ENCODE measurements at regions not wholly inside any gene's neighbourhood (a gene's known extent, or its start where the extent isn't known, plus 50 kb on each side); places are given as distances from the start of the nearest gene placed in this dataset.

DNA sequence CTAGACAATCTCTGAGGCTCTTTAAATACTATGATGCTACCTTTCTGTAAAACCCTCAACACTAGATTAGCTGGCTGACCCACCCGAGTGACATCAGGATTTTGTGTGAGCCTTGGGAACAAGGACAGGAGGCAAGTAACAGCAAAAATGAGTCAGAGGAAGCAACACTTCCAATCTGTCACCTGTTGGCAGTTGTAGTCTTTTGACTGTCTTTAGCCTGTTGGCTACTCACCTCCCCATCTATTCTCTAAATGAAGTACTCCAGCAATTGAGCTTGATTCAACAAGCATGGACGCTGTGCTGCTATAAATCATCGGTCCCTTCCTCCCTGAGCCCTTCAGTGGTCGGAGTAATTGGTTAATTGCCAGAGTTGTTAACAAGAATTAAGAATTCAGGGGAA lies 898.7 kb downstream of the BCL11A start:
- no peak overlapping the region for H3K4me3 ChIP-seq (ENCODE audit: low read depth, low read length)

DNA sequence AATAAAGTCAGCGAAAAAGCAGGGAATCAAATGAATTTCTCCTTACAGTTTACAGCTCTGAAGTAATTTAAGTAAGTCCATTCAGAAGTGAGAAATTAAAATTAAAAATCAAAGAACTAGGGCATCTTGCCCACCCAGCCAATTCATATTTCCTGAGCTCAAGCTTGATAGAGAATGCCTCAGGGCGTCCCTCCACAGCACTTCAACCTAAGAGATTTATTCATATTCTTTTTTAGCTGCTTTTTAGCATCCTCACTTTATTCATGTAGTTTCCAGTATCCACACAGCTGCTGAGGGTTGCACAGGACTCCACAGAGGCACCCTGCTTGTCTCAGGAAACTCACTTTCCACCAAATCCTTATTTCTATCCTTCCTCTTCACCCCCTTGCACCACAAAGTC lies 900.3 kb downstream of the BCL11A start:
- no peak overlapping the region for H3K4me3 ChIP-seq (ENCODE audit: low read depth, low read length)

DNA sequence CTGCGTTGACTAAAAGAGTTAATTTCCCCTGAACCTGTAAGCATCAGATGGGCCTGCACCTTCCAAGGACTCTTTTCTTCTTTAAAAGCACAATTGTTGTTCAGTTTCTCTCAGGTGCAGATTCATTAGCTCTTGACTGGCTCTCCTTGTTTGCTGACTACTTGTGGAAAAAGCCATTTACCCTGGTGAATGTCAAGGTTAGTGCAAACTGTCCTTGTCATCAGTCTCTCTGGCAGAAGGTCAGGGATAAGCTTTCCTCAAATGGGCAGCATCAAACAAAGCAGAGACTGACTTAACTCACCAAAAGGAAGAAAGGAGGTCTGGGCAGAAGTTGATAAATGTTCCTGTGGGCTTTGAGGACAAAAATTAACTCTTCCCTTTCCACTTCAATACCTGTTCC lies 922.7 kb downstream of the BCL11A start:
- no peak overlapping the region for H3K4me3 ChIP-seq (ENCODE audit: low read depth, low read length)

DNA sequence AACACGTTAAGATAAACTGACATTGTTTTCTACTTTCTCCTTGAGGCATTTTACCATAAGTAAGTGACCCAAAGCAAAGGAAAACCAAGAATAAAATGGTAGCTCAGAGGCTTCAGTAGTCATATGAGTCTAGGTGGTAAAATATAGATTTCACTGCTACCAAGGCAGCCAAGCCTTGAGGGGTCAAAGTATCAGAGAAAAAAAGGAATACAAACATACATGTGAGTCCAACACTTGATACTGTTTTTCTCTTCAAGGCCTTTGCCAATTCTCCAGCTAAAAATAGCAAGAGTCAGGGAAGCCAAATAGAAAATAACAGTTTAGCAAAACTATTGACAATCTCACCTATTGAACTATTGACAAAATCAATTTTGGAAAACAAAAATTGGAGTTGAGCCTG lies 925.9 kb downstream of the BCL11A start:
- no peak overlapping the region for H3K4me3 ChIP-seq (ENCODE audit: low read depth, low read length)

DNA sequence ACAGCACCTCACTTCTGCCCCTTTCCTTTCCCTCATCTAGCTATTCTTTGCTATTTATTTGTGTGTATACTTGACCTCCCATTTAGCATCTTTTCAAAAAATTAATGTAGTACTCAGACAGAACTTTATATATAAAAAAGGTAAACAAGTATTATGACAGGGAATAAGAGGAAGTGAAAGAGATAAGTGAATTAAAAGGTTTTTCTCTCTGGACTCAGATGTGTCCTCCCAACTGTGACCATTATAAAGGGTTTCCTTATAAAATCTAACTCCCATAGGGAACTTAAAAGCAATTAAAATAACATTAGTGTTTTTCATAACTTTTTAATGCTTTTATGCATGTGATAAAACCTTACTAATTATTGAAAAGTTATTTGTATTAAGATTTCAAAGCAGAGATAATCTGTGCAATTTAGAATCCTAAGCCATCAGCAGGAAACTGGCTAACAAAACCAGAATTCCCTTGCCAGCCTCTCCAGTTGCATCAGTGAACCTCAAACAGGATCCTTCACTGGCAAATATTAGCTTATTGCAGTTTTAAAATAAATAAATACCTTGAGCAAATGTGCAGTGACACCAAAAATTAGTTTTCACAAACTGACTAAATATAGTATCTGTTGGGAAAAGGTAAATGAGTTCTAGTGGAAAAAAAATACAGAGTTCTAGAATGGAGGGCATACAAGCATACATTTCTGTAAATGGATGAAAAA lies 930.7 kb downstream of the BCL11A start:
- H3K4me3 ChIP-seq (ENCODE audit: low read depth, low read length) = no peak overlapping the region

DNA sequence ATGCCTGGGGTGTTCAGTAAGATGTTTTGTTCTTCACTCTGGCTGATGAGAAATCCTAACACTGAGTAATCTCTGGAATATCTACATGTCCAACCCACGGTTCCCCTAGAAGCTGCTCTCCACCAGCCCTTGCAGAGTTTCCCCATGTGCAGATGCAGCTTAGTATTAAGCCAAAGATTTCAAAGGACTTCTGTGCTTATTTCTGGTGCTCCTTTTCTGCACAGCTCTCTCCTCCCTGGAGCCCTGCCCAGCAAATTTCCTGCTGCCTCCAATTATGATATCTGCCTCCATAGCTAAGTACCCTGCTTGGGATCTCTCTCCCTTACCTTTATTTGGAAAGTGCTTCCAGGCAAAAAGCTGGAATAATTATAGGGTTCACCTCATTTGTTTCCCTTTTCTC lies 949.3 kb downstream of the BCL11A start:
- H3K4me3 ChIP-seq (ENCODE audit: low read depth, low read length) = no peak overlapping the region

DNA sequence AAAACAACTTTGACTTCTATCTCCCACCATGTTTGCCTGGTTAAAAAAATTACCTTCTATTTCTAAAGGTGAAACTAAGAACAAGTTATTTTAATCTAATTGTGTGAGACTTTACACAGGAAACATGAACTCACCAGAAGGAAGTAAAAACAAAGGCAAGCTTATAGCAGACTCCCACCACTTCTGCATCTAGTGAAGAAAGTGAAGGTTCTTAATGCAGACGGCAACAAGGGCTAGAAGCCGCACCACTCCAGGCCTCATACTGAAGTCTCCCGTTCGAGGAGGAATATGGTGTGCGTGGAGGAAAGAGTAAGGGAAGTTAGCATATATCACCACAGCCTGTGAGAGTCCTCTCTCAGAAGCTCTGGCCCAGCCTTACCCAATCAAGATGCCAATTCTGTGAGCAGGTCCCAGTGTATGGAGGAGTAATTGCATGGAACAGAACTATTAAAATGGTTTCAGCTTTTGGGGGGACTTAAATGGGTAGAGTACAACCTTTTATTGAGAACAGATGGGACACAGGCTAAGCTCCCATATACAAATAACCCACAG lies 958.7 kb downstream of the BCL11A start:
- H3K4me3 ChIP-seq (ENCODE audit: low read depth, low read length) = no peak overlapping the region

DNA sequence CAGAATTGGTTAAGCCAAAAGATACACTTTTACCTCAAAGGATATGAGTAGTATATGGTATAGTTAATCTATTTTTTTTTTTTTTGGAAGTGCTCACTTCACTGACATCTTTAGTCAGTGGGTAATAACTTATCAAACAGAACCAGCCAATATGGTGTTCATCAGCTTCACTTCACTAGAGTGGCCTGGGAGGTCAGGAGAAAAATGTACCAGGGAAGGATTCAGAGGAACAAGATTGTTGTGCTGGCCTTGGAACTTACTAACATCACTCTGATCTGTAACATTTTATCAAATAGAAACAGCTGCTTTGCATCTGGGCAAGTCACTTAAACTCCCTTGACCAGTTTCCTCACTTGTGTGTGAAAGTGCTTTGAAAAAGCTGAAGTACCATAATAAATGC lies 962.7 kb downstream of the BCL11A start:
- no peak overlapping the region for H3K4me3 ChIP-seq (ENCODE audit: low read depth, low read length)

DNA sequence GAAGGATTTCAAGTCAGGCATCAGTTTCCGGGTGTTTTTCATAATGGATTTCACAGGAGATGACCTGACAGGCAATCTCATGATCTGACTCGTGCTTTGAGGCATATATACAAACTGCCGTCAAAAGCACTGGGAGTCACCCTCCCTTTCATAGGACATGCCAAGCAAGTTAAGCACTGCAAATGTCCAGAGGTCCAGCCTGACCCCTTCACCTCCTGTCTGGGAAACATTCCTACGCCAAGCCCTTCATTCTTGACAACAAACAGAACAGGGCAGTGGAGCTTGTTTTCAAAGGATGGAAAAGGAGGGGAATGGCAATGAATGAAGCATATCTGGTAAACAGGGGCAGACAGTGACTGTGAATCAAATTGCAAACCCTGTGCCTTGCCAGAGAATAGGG lies 963.6 kb downstream of the BCL11A start:
- H3K4me3 ChIP-seq (ENCODE audit: low read depth, low read length) = no peak overlapping the region

DNA sequence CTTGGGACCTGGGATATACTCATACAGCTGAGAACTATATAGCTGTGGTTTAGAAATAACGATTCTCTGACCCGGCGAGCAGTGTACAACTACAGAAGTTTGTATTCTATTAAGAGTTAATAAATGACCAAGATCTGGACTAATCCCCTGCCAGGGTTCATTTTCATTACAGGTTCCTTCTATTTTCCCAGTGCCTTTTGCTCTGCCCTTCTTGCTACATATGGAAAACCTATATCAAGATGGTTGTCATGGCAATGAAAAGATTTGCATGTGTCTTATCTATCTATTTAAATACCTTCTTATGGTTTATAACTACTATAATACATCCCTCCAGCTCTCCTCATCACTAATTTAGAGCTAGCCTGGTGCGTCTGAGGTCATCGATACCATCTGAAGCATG lies 965.2 kb downstream of the BCL11A start:
- no peak overlapping the region for H3K4me3 ChIP-seq (ENCODE audit: low read depth, low read length)

DNA sequence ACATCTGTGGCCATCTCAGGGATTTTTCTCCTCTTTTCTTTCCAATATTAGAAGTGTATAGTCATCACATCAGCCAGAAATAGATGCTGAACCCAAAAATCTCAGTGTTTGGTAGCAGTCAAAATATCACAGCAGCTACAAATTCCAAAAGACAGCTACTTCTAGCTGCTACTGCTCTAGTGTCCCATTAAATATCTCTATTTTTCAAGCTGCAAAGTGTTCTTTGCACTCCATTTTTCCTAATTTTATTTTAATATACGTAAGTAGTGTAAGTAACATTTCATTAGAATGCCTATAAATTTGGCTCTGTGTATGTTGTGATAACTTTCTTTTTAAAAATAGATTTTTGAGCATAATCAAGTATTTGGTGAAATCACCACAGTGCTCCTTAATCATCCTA lies 967.3 kb downstream of the BCL11A start:
- H3K4me3 ChIP-seq (ENCODE audit: low read depth, low read length) = no peak overlapping the region

DNA sequence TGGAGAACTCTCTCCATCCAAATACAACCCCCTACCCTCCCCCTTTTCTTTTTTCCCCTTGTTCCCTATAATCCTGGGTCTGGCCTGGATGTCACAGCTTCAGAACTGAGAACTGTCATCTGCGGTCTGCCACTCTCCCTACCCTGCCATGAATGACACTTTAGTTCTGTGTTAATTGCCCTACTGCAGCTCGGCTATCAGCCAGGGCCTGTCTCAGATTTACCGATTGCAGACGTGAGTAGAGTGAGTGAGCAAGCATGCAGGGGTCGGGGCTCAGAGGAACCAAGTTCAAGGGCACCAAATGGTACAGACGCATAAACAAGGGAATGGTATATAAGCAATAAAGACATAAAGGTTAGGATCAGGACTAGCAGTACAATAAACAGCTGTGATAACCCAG lies 967.8 kb downstream of the BCL11A start:
- H3K4me3 ChIP-seq (ENCODE audit: low read depth, low read length) = no peak overlapping the region

DNA sequence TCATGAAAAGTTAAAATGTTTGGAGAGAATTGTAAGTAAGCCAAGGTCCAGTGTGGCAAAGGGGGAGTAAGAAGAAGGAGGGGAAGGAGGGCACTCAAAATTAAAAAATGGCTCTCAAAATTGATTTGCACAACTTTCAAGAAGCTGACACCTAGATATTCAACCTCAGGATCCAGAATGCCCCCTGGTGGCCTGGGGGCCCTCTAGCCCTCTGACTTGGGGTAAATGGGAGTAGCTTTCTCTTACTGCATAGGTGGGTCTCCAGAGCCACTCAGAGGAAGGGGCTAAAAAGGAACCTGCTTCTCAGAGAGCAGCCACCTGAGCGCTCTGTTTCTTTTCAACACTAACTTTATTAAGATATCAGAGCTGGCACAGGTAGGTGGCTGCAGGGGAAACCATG lies 968.5 kb downstream of the BCL11A start:
- no peak overlapping the region for H3K4me3 ChIP-seq (ENCODE audit: low read depth, low read length)

DNA sequence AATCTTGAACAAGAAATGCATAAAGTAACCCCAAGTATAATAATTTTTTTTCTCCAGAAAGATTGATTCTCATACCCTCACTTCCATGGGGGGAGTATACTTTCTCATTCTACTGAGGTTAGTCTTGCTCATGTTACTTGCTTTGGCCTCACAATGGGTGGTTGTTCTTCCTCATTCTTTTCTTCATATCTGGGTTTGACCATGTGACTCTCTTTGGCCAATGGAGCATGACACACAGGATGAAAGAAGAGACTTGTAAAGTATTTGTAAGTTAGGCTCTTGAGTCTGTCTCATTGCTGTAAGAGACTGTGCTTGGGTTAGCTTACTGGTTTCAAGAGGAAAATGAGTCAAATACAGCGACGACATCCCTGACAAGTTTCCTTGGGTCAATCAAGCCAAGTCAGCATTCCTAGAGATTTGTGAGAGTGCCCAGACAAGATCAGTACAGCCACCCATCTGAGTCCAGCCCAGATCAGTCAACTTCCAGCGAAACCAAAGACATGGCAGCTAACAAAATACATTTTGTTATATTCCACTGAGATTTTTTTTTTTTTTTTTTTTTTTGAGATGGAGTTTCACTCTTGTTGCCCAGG lies 970.2 kb downstream of the BCL11A start:
- H3K4me3 ChIP-seq (ENCODE audit: low read depth, low read length) = no peak overlapping the region

DNA sequence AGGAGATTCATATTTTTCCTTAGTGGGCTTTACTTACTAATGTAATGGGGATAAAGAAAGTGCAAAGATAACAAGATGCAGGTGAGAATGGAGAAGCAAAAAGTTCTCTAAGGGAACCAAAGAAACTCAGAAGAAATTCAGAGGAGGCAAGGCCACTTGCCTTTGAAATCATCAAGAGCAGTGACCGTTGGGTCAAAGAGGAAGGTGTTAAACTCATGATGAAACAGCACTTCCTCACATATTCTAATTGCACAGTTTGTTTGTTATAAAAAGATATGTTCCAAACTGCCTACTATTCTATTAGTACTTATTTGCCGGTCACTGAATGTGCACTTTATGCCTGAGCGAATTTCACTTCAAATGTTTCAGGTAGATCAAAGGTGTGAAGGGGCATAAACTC lies 975.1 kb downstream of the BCL11A start:
- no peak overlapping the region for H3K4me3 ChIP-seq (ENCODE audit: low read depth, low read length)

DNA sequence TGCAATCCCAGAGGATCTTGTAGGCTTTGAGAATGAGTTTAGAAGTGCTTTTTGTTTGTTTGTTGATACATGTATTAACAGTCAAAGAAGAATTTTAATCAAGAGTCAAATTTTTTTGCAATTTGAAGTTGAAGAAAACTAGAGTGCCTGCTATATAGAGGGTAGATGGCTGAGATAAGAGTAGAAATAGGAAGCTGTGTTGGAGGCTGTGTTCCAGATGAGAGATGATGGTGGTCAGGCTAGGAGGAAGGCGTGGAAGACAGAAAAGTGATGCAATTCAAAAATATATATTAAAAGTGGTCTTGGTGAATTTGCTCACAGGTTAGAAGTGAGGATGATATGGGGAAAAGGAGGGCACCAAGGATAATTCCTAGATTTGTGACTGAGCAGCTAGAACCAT lies 978.3 kb downstream of the BCL11A start:
- H3K4me3 ChIP-seq (ENCODE audit: low read depth, low read length) = no peak overlapping the region

DNA sequence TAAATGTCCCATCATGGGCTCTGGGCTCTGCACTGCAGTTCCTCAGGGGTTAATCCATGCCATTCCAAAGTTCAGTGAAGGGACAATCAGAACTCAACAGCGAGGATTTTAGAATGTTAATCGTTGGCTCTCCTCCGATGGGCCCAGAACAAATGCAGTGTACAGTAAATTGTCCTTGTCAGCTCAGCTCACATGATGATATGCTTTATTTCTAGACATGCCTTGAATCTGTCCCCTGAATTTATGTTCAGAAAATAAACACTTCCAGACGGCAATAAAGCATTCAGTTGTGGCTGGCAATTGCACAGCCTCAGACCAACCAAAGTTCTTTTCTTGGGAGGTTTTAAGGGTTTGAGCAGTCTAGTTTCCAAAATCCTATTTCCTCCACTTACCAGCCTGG lies 981.2 kb downstream of the BCL11A start:
- no peak overlapping the region for H3K4me3 ChIP-seq (ENCODE audit: low read depth, low read length)

DNA sequence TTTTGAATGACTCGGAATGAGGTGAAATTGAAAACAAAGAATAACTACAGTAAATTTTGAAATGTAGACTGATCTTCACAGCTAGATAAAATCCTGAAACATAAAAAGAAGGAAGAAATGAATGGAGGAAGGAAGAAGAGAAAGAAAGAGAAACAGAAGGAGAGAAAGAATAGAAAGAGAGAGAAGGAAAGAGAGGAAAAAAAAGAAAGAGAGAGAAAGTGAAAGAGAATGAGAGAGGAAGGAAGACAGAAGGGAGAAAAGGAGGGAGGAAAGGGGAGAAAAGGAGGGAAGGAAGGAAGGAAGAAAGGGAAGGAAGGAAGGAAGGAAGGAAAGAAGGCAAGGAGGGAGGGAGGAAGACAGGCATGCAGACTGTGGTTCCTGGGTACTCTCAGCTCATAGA lies 982.6 kb downstream of the BCL11A start:
- H3K4me3 ChIP-seq (ENCODE audit: low read depth, low read length) = no peak overlapping the region

DNA sequence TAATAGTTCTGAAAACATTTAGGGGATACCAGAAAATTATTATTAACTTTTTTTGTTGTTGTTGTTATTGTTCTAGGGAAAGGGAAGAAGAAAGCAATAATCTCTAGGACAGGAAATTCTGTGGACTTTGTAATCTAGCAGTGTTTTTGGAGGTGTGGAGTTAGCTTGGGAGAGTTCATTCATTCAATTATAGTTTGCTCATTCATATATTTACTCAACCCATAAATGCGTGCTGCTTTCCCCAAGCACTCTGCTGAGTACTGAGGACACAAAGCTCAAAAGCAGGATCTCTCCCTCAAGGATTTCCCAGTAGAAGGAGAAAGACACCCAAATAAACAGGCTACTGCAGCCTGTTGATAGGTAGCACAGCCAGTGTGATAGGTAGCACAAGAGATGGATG lies 984.3 kb downstream of the BCL11A start:
- no peak overlapping the region for H3K4me3 ChIP-seq (ENCODE audit: low read depth, low read length)

DNA sequence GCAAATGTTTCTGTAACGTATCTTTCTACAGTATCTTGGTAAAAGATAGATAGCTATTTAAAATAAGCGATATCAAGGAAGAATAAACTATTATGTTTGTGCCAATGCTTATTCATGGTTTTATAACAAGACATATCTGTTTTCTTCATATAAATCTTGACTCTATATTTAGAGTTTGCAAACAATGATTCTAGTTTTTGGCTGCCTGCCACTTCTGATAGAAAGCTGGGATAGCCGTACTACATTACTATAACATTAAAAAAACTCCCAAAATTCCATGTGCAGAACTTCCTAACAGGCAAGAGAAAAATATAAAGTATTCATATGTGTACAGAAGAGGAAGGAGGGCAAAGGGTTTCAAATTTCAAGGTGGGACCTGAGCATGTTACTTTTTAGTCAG lies 985.0 kb downstream of the BCL11A start:
- no peak overlapping the region for H3K4me3 ChIP-seq (ENCODE audit: low read depth, low read length)

DNA sequence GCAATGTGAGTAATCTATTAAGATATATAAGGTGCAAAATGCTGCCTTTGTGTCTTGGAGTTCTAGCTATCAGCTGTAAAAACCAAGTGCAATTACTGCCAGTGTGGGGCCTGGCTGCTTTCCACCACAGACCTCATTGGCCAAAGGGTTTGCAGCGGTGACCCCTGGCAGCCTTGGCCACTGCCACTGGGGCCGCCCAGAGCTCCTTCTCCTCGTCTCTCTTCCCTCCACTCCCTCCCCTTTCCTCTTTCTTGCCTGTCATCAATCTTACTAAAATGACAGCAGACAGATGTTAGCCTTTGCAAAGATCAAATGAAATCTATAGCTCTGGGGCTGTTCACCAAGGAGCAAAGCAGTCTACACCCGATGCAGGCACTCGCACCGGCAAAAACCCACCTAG lies 986.3 kb downstream of the BCL11A start:
- H3K4me3 ChIP-seq (ENCODE audit: low read depth, low read length) = no peak overlapping the region

DNA sequence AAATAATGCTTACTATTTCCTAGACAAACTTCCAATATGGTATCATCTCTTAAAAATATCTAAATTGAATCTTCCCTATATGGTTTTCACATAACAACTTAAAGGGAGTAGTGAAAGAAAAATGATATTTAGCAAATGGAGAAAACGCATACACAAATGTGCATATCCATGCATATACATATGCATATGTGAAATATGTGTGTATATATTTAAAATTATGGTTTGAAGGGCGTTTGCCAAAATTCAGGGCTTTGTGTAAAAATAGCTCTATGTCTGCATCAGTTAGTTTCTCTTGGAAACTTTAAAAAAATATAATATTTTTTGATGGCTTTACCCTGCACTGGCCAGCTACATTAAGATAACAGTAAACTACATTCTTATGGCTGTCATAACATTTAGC lies 986.7 kb downstream of the BCL11A start:
- no peak overlapping the region for H3K4me3 ChIP-seq (ENCODE audit: low read depth, low read length)

DNA sequence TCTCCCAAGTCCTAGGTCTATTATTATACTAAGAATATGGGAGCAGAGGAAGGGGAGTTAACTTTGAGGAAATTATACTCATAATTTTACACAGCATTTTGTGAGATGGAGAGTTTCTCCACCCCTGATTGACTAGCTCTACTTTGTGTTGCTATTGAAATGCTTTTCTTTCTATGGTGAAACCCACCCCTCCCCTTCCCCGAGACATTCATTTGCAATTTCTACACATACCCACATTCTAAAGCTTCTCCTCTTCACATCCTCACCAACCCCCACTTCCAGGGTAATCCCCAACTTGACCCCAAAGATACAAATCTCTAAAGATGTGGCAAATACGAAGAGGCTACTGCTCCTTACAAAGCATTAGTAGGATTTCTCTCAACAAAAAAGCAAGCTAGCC lies 992.2 kb downstream of the BCL11A start:
- H3K4me3 ChIP-seq (ENCODE audit: low read depth, low read length) = no peak overlapping the region
